Uterus (tissue), 2 donors: ENCODE measurements at regions not wholly inside any gene's neighbourhood (a gene's known extent, or its start where the extent isn't known, plus 50 kb on each side); places are given as distances from the start of the nearest gene placed in this dataset.

Experiments used
- CTCF ChIP-seq, 4 experiments: fragments of 200-600 bp in 2 of 4; fragments of 450-650 bp in 2 of 4; sonication (generic) in 2 of 4; IDR thresholded peaks; one replicate each; pipeline ENCODE4 v1.5.1; 2016 to 2019; ENCODE audit warnings: antibody characterized with exemption in 4 of 4, mild to moderate bottlenecking in 2 of 4, moderate library complexity in 1 of 4
- POLR2A ChIP-seq, 2 donors: fragments of 450-650 bp; IDR thresholded peaks; one replicate each; pipeline ENCODE4 v1.6.1; 2016; ENCODE audit warnings: antibody characterized with exemption in 2 of 2, mild to moderate bottlenecking in 1 of 2, moderate library complexity in 1 of 2

GRCh38 chr6:14882394-14883026, 363.4 kb upstream of the JARID2 start:
- TF ChIP-seq CTCF (IDR thresholded peaks at IDR 0.05) = no peak
- TF ChIP-seq POLR2A (IDR thresholded peaks at IDR 0.05) = no peak
